HCT116 (cell line): ENCODE measurements at regions not wholly inside any gene's neighbourhood (a gene's known extent, or its start where the extent isn't known, plus 50 kb on each side); places are given as distances from the start of the nearest gene placed in this dataset.

Source experiments
- ATAC-seq: fragments of 200-7000 bp; cut with Tn5 transposase; 2 replicates; pipeline ENCODE4 v1.9.1; 2020; ENCODE audit warnings: mild to moderate bottlenecking, moderate library complexity
- BruUV-seq: library from RNA; stranded (reverse); fragments of 400-500 nt; replicated peaks from 2 replicates; lab custom pipeline; 2021; lab: Mats Ljungman, UMichigan
- CTCF ChIA-PET: fragments of 300-600 bp; sonication (Branson Sonifier 250); formaldehyde crosslinking; loops from one replicate; lab custom pipeline; 2021; ENCODE audit warnings: antibody characterized with exemption; lab: Charles Lee
- POLR2A ChIA-PET: fragments of 300-600, 350-600 bp; sonication (Branson Sonifier 250); formaldehyde crosslinking; loops from one replicate; lab custom pipeline; 2021; ENCODE audit warnings: antibody characterized with exemption; lab: Charles Lee
- RAD21 ChIA-PET, 2 experiments: fragments of 300-600 bp; sonication (Branson Sonifier 250); formaldehyde crosslinking; loops; one replicate each; lab custom pipeline; 2023; ENCODE audit warnings: low total read pairs in 2 of 2; ENCODE audit not compliant: uncharacterized antibody in 2 of 2, unreplicated experiment in 2 of 2, low non-redundant PET in 1 of 2; lab: Charles Lee
- DNase-seq: peaks from one replicate; pipeline ENCODE4 v3.0.0-alpha.2; 2010; ENCODE audit warnings: low read depth, low spot score
- H2AFZ ChIP-seq: fragments of 200-600 bp; shearing (Covaris generic), sonication (generic); 2 replicates; pipeline ENCODE4 v1.6.1; 2017; ENCODE audit warnings: low read depth, mixed run types, mixed read lengths, antibody characterized with exemption, low read length; ENCODE audit not compliant: poor library complexity, severe bottlenecking
- H3K27ac ChIP-seq: 2 replicates; pipeline ENCODE4 v1.5.1; 2012; ENCODE audit warnings: low read depth, low read length
- H3K27me3 ChIP-seq: fragments of 200-600 bp; sonication (generic); 2 replicates; pipeline ENCODE4 v1.6.1; 2016; ENCODE audit warnings: mixed run types, low read length, mixed read lengths; ENCODE audit not compliant: insufficient read depth
- H3K36me3 ChIP-seq, 2 experiments: fragments of 200-500 bp in 1 of 2; fragments of 200-600 bp in 1 of 2; sonication (Bioruptor generic) in 1 of 2; sonication (generic) in 1 of 2; 2 replicates each; pipeline versions ENCODE4 v1.5.1 to v1.6.1; 2014 to 2016; ENCODE audit warnings: low read length in 2 of 2, inconsistent platforms in 1 of 2, mixed read lengths in 1 of 2, mixed run types in 1 of 2; ENCODE audit not compliant: insufficient read depth in 2 of 2, control insufficient read depth in 1 of 2
- H3K4me1 ChIP-seq, 2 experiments: fragments of 200-600 bp in 1 of 2; sonication (generic) in 1 of 2; 2 replicates each; pipeline versions ENCODE4 v1.5.1 to v1.6.1; 2012 to 2017; ENCODE audit warnings: low read length in 2 of 2, inconsistent platforms in 1 of 2, mild to moderate bottlenecking in 1 of 2, mixed read lengths in 1 of 2, mixed run types in 1 of 2, moderate library complexity in 1 of 2; ENCODE audit not compliant: insufficient read depth in 2 of 2, control insufficient read depth in 1 of 2
- H3K4me2 ChIP-seq: fragments of 200-600 bp; sonication (generic); 2 replicates; pipeline ENCODE4 v1.6.1; 2017; ENCODE audit warnings: mixed run types, low read length, mixed read lengths
- H3K4me3 ChIP-seq, 2 experiments: fragments of 200-600 bp in 1 of 2; sonication (generic) in 1 of 2; replicated peaks in 1 of 2; 2 replicates each; pipeline ENCODE4 v1.5.1; 2011 to 2016; ENCODE audit warnings: low read length in 2 of 2, control low read depth in 1 of 2, low read depth in 1 of 2, mild to moderate bottlenecking in 1 of 2, mixed read lengths in 1 of 2, mixed run types in 1 of 2
- H3K79me2 ChIP-seq: fragments of 200-600 bp; sonication (generic); 2 replicates; pipeline ENCODE4 v1.6.1; 2017; ENCODE audit warnings: mild to moderate bottlenecking, mixed run types, low read length, moderate library complexity, mixed read lengths; ENCODE audit not compliant: insufficient read depth
- H3K9ac ChIP-seq: fragments of 200-600 bp; sonication (generic); 2 replicates; pipeline ENCODE4 v1.6.1; 2016; ENCODE audit warnings: low read length, mixed read lengths
- H3K9me2 ChIP-seq: fragments of 200-600 bp; sonication (generic), shearing (Covaris generic); 2 replicates; pipeline ENCODE4 v1.6.1; 2017; ENCODE audit warnings: mixed run types, mild to moderate bottlenecking, moderate library complexity; ENCODE audit not compliant: insufficient read depth
- H3K9me3 ChIP-seq, 2 experiments: fragments of 200-500 bp in 1 of 2; fragments of 200-600 bp in 1 of 2; sonication (Bioruptor generic) in 1 of 2; sonication (generic) in 1 of 2; 2 replicates each; pipeline ENCODE4 v1.6.1; 2014 to 2017; ENCODE audit warnings: low read length in 2 of 2, mixed read lengths in 2 of 2, inconsistent platforms in 1 of 2, low read depth in 1 of 2, mild to moderate bottlenecking in 1 of 2, mixed run types in 1 of 2, moderate library complexity in 1 of 2; ENCODE audit not compliant: control insufficient read depth in 1 of 2, insufficient read depth in 1 of 2
- H4K20me1 ChIP-seq: fragments of 200-600 bp; sonication (generic), shearing (Covaris generic); 2 replicates; pipeline ENCODE4 v1.6.1; 2017; ENCODE audit warnings: mixed run types, mild to moderate bottlenecking, moderate library complexity; ENCODE audit not compliant: insufficient read depth
- CBX3 ChIP-seq: IDR thresholded peaks from 2 replicates; pipeline ENCODE4 v1.6.1; 2012; ENCODE audit warnings: low read depth
- CEBPB ChIP-seq: IDR thresholded peaks from 2 replicates; pipeline ENCODE4 v1.6.1; 2012; ENCODE audit warnings: low read depth
- CTCF ChIP-seq, 3 experiments: fragments of 200-600 bp in 1 of 3; sonication (generic) in 1 of 3; IDR thresholded peaks in 2 of 3; conservative IDR thresholded peaks in 1 of 3; 2 replicates each; pipeline ENCODE4 v1.5.1; 2012 to 2017; ENCODE audit warnings: low read depth in 2 of 3, low read length in 2 of 3, antibody characterized with exemption in 1 of 3, borderline replicate concordance in 1 of 3, control low read depth in 1 of 3, mild to moderate bottlenecking in 1 of 3, mixed read lengths in 1 of 3, mixed run types in 1 of 3, moderate library complexity in 1 of 3; ENCODE audit not compliant: insufficient read depth in 1 of 3
- ELF1 ChIP-seq: IDR thresholded peaks from 2 replicates; pipeline ENCODE4 v1.6.1; 2012; ENCODE audit warnings: low read depth, borderline replicate concordance
- EZH2 ChIP-seq: fragments of 200-600 bp; sonication (generic); IDR thresholded peaks from 2 replicates; pipeline ENCODE4 v1.6.1; 2017; ENCODE audit warnings: antibody characterized with exemption, mixed run types
- EZH2phosphoT487 ChIP-seq: fragments of 200-600 bp; IDR thresholded peaks from 2 replicates; pipeline ENCODE4 v1.6.1; 2018; ENCODE audit warnings: antibody characterized with exemption, borderline replicate concordance
- JUND ChIP-seq: IDR thresholded peaks from 2 replicates; pipeline ENCODE4 v1.6.1; 2012
- MAX ChIP-seq: IDR thresholded peaks from 2 replicates; pipeline ENCODE4 v1.6.1; 2012
- POLR2A ChIP-seq: IDR thresholded peaks from 2 replicates; pipeline ENCODE4 v1.7.0; 2011; ENCODE audit warnings: borderline replicate concordance; ENCODE audit not compliant: insufficient read depth, insufficient read length; ENCODE audit errors: extremely low read depth
- RAD21 ChIP-seq: IDR thresholded peaks from 2 replicates; pipeline ENCODE4 v1.6.1; 2012; ENCODE audit warnings: low read depth, mild to moderate bottlenecking
- SIN3A ChIP-seq: IDR thresholded peaks from 2 replicates; pipeline ENCODE4 v1.6.1; 2012; ENCODE audit warnings: low read depth
- SP1 ChIP-seq: IDR thresholded peaks from 2 replicates; pipeline ENCODE4 v1.6.1; 2012; ENCODE audit warnings: low read depth
- SRF ChIP-seq: IDR thresholded peaks from 2 replicates; pipeline ENCODE4 v1.6.1; 2012; ENCODE audit warnings: low read depth
- YY1 ChIP-seq: IDR thresholded peaks from 2 replicates; pipeline ENCODE4 v1.6.1; 2011; ENCODE audit warnings: low read length, low read depth, moderate library complexity, mild to moderate bottlenecking; ENCODE audit not compliant: insufficient replicate concordance; ENCODE audit errors: extremely low read depth
- ZFX ChIP-seq: fragments of 450-650 bp; IDR thresholded peaks from 2 replicates; pipeline ENCODE4 v1.6.1; 2017
- ZNF274 ChIP-seq: fragments of 200-500 bp; sonication (Bioruptor generic); IDR thresholded peaks from 2 replicates; pipeline ENCODE4 v1.6.1; 2014; ENCODE audit warnings: mild to moderate bottlenecking, low read depth, low read length, inconsistent platforms
- intact Hi-C: fragments of 100-400 bp; cut with micrococcal nuclease; formaldehyde crosslinking; loops from 2 replicates; pipeline ENCODE4 v1.10.0; 2022
- TF ChIP-seq, protein P1 (sequence below): IDR thresholded peaks from 2 replicates; pipeline ENCODE4 v1.6.1; 2012
- TF ChIP-seq, protein P2 (sequence below): IDR thresholded peaks from 2 replicates; pipeline ENCODE4 v1.6.1; 2011; ENCODE audit warnings: mild to moderate bottlenecking, low read length, moderate library complexity; ENCODE audit not compliant: insufficient replicate concordance; ENCODE audit errors: extremely low read depth

- no peak overlapping the region for H2AFZ ChIP-seq
- no TSS peak for BruUV-seq
- peaks cover 14% of the 10 kb centered on the region for H3K27me3 ChIP-seq
- H3K9me3 ChIP-seq, result no peaks in the 10 kb centered on the region
- H4K20me1 ChIP-seq, result no peaks in the 10 kb centered on the region
- RAD21 ChIA-PET, result no interaction called here
- TF ChIP-seq, protein P1, sequence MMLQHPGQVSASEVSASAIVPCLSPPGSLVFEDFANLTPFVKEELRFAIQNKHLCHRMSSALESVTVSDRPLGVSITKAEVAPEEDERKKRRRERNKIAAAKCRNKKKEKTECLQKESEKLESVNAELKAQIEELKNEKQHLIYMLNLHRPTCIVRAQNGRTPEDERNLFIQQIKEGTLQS, result no peak
- TF ChIP-seq ELF1 (no peak), SRF (no peak), SIN3A (no peak), YY1 (no peak), CEBPB (no peak), RAD21 (no peak), CBX3 (no peak), ZFX (no peak), EZH2phosphoT487 (no peak), ZNF274 (no peak), EZH2 (no peak), POLR2A (no peak), MAX (no peak), CTCF (IDR thresholded peaks at IDR 0.05 in 2 of 3, conservative IDR thresholded peaks at IDR 0.05 in 1 of 3; ENCODE audit: borderline replicate concordance in 1 of 3, insufficient read depth in 1 of 3, low read depth in 2 of 3, low read length in 2 of 3) (no peak), JUND (no peak), SP1 (no peak)
- TF ChIP-seq, protein P2, sequence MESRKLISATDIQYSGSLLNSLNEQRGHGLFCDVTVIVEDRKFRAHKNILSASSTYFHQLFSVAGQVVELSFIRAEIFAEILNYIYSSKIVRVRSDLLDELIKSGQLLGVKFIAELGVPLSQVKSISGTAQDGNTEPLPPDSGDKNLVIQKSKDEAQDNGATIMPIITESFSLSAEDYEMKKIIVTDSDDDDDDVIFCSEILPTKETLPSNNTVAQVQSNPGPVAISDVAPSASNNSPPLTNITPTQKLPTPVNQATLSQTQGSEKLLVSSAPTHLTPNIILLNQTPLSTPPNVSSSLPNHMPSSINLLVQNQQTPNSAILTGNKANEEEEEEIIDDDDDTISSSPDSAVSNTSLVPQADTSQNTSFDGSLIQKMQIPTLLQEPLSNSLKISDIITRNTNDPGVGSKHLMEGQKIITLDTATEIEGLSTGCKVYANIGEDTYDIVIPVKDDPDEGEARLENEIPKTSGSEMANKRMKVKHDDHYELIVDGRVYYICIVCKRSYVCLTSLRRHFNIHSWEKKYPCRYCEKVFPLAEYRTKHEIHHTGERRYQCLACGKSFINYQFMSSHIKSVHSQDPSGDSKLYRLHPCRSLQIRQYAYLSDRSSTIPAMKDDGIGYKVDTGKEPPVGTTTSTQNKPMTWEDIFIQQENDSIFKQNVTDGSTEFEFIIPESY, result no peak
- no peaks in the 10 kb centered on the region for H3K79me2 ChIP-seq
- ATAC-seq, result no peak
- no peak overlapping the region for H3K9ac ChIP-seq
- POLR2A ChIA-PET, result no interaction called here
- DNase-seq, result no peak
- H3K27ac ChIP-seq, result no peak overlapping the region
- intact Hi-C loops, result no loop called here
- H3K36me3 ChIP-seq, result no peaks in the 10 kb centered on the region
- H3K4me3 ChIP-seq, result no peak overlapping the region
- no peaks in the 10 kb centered on the region for H3K4me1 ChIP-seq
- no peak overlapping the region for H3K4me2 ChIP-seq
- no peaks in the 10 kb centered on the region for H3K9me2 ChIP-seq
- CTCF ChIA-PET, result no interaction called here
Observed at GRCh38 chr5:133790898-133791297, 177.5 kb downstream of the C5orf15 start.
